Endothelial cell of umbilical vein (primary cell): ENCODE measurements at regions not wholly inside any gene's neighbourhood (a gene's known extent, or its start where the extent isn't known, plus 50 kb on each side); places are given as distances from the start of the nearest gene placed in this dataset.

Experiments
- BruUV-seq: library from RNA; stranded (reverse); fragments of 400-500 nt; replicated peaks from 2 replicates; lab custom pipeline; 2021; lab: Mats Ljungman, UMichigan
- CTCF ChIA-PET: fragments of 300-600, 350-600 bp; sonication (Branson Sonifier 250); formaldehyde crosslinking; loops from one replicate; lab custom pipeline; 2021; ENCODE audit warnings: antibody characterized with exemption, inconsistent platforms; lab: Charles Lee
- POLR2A ChIA-PET: fragments of 300-600, 350-600 bp; sonication (Branson Sonifier 250); formaldehyde crosslinking; loops from one replicate; lab custom pipeline; 2021; ENCODE audit warnings: antibody characterized with exemption, inconsistent platforms; lab: Charles Lee
- DNase-seq: peaks from one replicate; pipeline ENCODE4 v3.0.0-alpha.2; 2011; ENCODE audit warnings: low read depth, low spot score
- FAIRE-seq: peaks from 2 replicates; lab custom pipeline; 2011; peaks lifted over from hg19 to GRCh38; lab: Jason Lieb, UNC
- H2AFZ ChIP-seq: 2 replicates; pipeline ENCODE4 v1.6.0; 2012; ENCODE audit warnings: low read depth, low read length, control low read depth, inconsistent platforms
- H3K27ac ChIP-seq: 2 replicates; pipeline ENCODE4 v1.5.1; 2011; ENCODE audit warnings: low read depth, mild to moderate bottlenecking, control low read depth, low read length, moderate library complexity; ENCODE audit not compliant: insufficient read depth
- H3K27me3 ChIP-seq, 2 experiments: 2 replicates each; pipeline versions ENCODE4 v1.6.0 to v1.6.1; 2011; ENCODE audit warnings: low read length in 2 of 2, mixed read lengths in 1 of 2; ENCODE audit not compliant: control insufficient read depth in 2 of 2, insufficient read depth in 2 of 2
- H3K36me3 ChIP-seq, 2 experiments: 2 replicates in 1 of 2; 3 replicates in 1 of 2; pipeline ENCODE4 v1.5.1; 2011; ENCODE audit warnings: low read length in 2 of 2, mild to moderate bottlenecking in 1 of 2, moderate library complexity in 1 of 2; ENCODE audit not compliant: control insufficient read depth in 2 of 2, insufficient read depth in 2 of 2; ENCODE audit errors: extremely low read depth in 1 of 2
- H3K4me1 ChIP-seq: 3 replicates; pipeline ENCODE4 v1.5.1; 2011; ENCODE audit warnings: mild to moderate bottlenecking, low read length; ENCODE audit not compliant: control insufficient read depth, insufficient read depth; ENCODE audit errors: extremely low read depth
- H3K4me2 ChIP-seq: 2 replicates; pipeline ENCODE4 v1.6.1; 2011; ENCODE audit warnings: low read length, control low read depth, mixed read lengths; ENCODE audit not compliant: insufficient read depth
- H3K4me3 ChIP-seq, 3 experiments: fragments of 200-600 bp in 1 of 3; sonication (generic), shearing (Covaris generic) in 1 of 3; replicated peaks in 1 of 3; 2 replicates each; pipeline ENCODE4 v1.5.1; 2011 to 2016; ENCODE audit warnings: control low read depth in 3 of 3, low read length in 3 of 3, mild to moderate bottlenecking in 2 of 3, inconsistent platforms in 1 of 3, low read depth in 1 of 3, moderate library complexity in 1 of 3; ENCODE audit not compliant: insufficient read depth in 1 of 3
- H3K79me2 ChIP-seq: 2 replicates; pipeline ENCODE4 v1.6.0; 2012; ENCODE audit warnings: low read length, inconsistent platforms; ENCODE audit not compliant: control insufficient read depth, insufficient read depth
- H3K9ac ChIP-seq: replicated peaks from 2 replicates; pipeline ENCODE3; 2011; ENCODE audit warnings: low read length, control low read depth; ENCODE audit not compliant: insufficient read depth; ENCODE audit errors: extremely low read depth
- H3K9me1 ChIP-seq: replicated peaks from 3 replicates; pipeline ENCODE4 v1.6.0; 2011; ENCODE audit warnings: mild to moderate bottlenecking, low read length; ENCODE audit not compliant: control insufficient read depth, insufficient read depth; ENCODE audit errors: extremely low read depth
- H3K9me3 ChIP-seq: replicated peaks from 2 replicates; pipeline ENCODE4 v1.5.1; 2012; ENCODE audit warnings: low read length, inconsistent platforms; ENCODE audit not compliant: control insufficient read depth, insufficient read depth
- H4K20me1 ChIP-seq: replicated peaks from 2 replicates; pipeline ENCODE3; 2011; ENCODE audit warnings: mild to moderate bottlenecking, low read length; ENCODE audit not compliant: control insufficient read depth, insufficient read depth; ENCODE audit errors: extremely low read depth
- EZH2 ChIP-seq: IDR thresholded peaks from 2 replicates; pipeline ENCODE4 v1.6.1; 2012; ENCODE audit warnings: borderline replicate concordance, low read depth, mild to moderate bottlenecking, moderate library complexity, low read length, inconsistent platforms; ENCODE audit not compliant: severe bottlenecking
- FOS ChIP-seq: IDR thresholded peaks from 2 replicates; pipeline ENCODE4 v1.6.1; 2011; ENCODE audit warnings: mild to moderate bottlenecking, low read length, moderate library complexity, borderline replicate concordance; ENCODE audit not compliant: insufficient read depth
- GATA2 ChIP-seq: IDR thresholded peaks from 2 replicates; pipeline ENCODE4 v1.7.0; 2011; ENCODE audit warnings: low read depth, mild to moderate bottlenecking, moderate library complexity, mixed read lengths, low read length; ENCODE audit not compliant: insufficient read length, insufficient read depth
- JUN ChIP-seq: IDR thresholded peaks from 2 replicates; pipeline ENCODE4 v1.6.1; 2011; ENCODE audit warnings: borderline replicate concordance, low read depth; ENCODE audit not compliant: insufficient read length, insufficient read depth
- MAX ChIP-seq: IDR thresholded peaks from 2 replicates; pipeline ENCODE4 v1.6.1; 2011; ENCODE audit not compliant: insufficient read depth, insufficient read length
- MYC ChIP-seq: IDR thresholded peaks from one replicate; pipeline ENCODE4 v1.6.1; 2011; ENCODE audit warnings: mild to moderate bottlenecking, low read depth, low read length
- POLR2A ChIP-seq: IDR thresholded peaks from 2 replicates; pipeline ENCODE4 v1.6.1; 2012; ENCODE audit warnings: low read depth, mild to moderate bottlenecking, control low read depth, low read length
- POLR2AphosphoS5 ChIP-seq: IDR thresholded peaks from 2 replicates; pipeline ENCODE4 v1.6.1; 2012; ENCODE audit warnings: low read depth, mild to moderate bottlenecking, control low read depth, low read length, moderate library complexity; ENCODE audit not compliant: insufficient read depth
- dilution Hi-C: fragments of 300-500 bp; cut with MboI; formaldehyde crosslinking; loops from one replicate; pipeline ENCODE4 v1.15.0; 2019; ENCODE audit warnings: low sequenced_read_pairs; ENCODE audit not compliant: extremely low pct_ligation_motif_present
- intact Hi-C: fragments of 100-400 bp; cut with micrococcal nuclease; formaldehyde crosslinking; loops from one replicate; pipeline ENCODE4 v1.10.0; 2022
- TF ChIP-seq, protein P1 (sequence below), 2 donors: IDR thresholded peaks; 1 replicate in 1 of 2; 2 replicates in 1 of 2; pipeline ENCODE4 v1.5.1; 2011; ENCODE audit warnings: low read length in 2 of 2, mild to moderate bottlenecking in 2 of 2, moderate library complexity in 2 of 2, control low read depth in 1 of 2, inconsistent platforms in 1 of 2, low read depth in 1 of 2; ENCODE audit not compliant: insufficient read depth in 1 of 2; ENCODE audit errors: extremely low read depth in 1 of 2

DNA sequence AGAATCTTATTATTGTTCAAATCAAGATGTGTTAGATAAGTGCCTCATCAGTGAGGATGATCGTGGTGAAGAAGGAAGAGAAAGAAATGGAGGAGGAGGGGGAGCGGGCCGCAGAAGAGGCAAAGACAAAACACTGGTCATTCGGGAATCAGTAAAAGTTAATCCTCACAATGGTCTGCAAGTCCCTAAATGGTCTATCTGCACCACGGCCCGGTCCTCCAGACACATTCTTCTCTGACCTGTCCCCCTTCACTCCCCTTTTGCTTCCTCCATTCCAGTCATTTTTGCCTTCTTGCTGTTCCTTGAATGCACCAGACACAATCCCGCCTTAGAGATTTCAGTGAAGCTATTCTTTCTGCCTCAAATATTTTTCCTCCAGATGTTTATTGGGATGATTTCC, 240.1 kb upstream of the ADGRL2 start:
- dilution Hi-C loops = no loop called here

More for the DNA sequence above, 240.1 kb upstream of the ADGRL2 start:
- Histone ChIP-seq H3K27ac (no peak overlapping the region), H3K4me3 (no peak overlapping the region), H3K27me3 (no peaks in the 10 kb centered on the region), H4K20me1 (no peaks in the 10 kb centered on the region), H3K79me2 (no peaks in the 10 kb centered on the region), H3K4me2 (no peak overlapping the region), H3K4me1 (no peaks in the 10 kb centered on the region), H3K9ac (no peak overlapping the region), H3K36me3 (no peaks in the 10 kb centered on the region), H3K9me1 (no peaks in the 10 kb centered on the region), H2AFZ (no peak overlapping the region), H3K9me3 (no peaks in the 10 kb centered on the region)
- DNase-seq (no peak), FAIRE-seq (no peak)
- POLR2A ChIA-PET = no interaction called here
- no TSS peak for BruUV-seq
- CTCF ChIA-PET = interaction anchor here (1.0 to 1.3 kb wide), 2 partner anchors 11 to 200 kb away, joined by 5 to 6 read pairs; no protein-coding TSS in a partner anchor
- TF ChIP-seq, protein P1, sequence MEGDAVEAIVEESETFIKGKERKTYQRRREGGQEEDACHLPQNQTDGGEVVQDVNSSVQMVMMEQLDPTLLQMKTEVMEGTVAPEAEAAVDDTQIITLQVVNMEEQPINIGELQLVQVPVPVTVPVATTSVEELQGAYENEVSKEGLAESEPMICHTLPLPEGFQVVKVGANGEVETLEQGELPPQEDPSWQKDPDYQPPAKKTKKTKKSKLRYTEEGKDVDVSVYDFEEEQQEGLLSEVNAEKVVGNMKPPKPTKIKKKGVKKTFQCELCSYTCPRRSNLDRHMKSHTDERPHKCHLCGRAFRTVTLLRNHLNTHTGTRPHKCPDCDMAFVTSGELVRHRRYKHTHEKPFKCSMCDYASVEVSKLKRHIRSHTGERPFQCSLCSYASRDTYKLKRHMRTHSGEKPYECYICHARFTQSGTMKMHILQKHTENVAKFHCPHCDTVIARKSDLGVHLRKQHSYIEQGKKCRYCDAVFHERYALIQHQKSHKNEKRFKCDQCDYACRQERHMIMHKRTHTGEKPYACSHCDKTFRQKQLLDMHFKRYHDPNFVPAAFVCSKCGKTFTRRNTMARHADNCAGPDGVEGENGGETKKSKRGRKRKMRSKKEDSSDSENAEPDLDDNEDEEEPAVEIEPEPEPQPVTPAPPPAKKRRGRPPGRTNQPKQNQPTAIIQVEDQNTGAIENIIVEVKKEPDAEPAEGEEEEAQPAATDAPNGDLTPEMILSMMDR (IDR thresholded peaks at IDR 0.05; ENCODE audit: extremely low read depth in 1 of 2, insufficient read depth in 1 of 2, low read depth in 1 of 2, low read length in 2 of 2) = no peak
- no peak for TF ChIP-seq FOS
- no peak for TF ChIP-seq POLR2AphosphoS5
- TF ChIP-seq MAX = no peak
- no peak for TF ChIP-seq GATA2
- TF ChIP-seq MYC = no peak
- TF ChIP-seq JUN = no peak
- TF ChIP-seq POLR2A = no peak
- no peak for TF ChIP-seq EZH2
- intact Hi-C loops = no loop called here
